Stimulated activated CD8-positive, alpha-beta memory T cell treated with anti-CD3 and anti-CD28 coated beads, Interleukin-15, amount 100 ng/mL, for 48 hours (primary cell): ENCODE measurements at regions not wholly inside any gene's neighbourhood (a gene's known extent, or its start where the extent isn't known, plus 50 kb on each side); places are given as distances from the start of the nearest gene placed in this dataset.

ENCODE experiments used
- DNase-seq, 2 donors: peaks; one replicate each; pipeline ENCODE4 v3.0.0-alpha.2; 2020; ENCODE audit warnings: low read depth in 2 of 2

GRCh38 chr9:19732441-19732951 lies 56.3 kb downstream of the SLC24A2 start:
- no peak for DNase-seq

DNA sequence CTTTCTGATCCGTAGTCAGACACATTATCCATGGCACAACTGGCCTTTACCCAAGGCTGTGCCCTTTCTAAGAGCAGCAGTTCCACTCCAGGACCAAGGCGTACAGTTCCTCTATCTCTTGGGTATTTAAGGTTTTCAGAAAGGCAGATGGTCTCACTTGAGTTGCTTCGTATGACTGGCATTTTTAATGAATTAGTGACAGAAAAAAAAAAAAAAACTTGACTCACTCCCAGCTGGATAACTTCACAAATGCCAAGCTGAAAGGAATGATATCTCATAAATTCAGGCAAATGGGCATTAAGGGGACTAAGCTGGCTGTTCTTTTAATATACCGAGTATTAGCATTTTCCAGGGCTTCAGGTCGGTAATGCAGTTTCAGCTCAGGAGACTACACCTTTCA lies 60.7 kb downstream of the SLC24A2 start:
- DNase-seq, result no peak

DNA sequence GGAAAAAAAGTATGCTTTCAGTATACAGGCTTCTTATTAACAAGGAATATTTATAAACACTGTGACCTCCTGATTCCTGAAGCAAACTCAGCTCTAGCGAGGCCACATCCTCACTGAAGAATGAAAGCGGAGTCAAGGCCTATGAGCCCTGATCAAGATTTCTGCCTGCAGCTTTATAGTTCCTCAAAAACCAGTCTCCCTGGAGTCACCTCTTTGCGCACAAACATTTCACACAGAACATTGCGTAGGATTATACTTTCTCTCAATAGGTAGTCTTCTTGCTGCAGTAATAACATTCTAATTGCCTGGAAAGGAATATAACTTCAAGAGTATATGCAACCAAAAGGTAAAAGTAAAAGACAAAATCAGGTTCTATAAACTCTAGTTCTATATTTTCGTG lies 62.9 kb downstream of the SLC24A2 start:
- DNase-seq, result no peak

GRCh38 chr9:19720377-19720776 lies 68.5 kb downstream of the SLC24A2 start:
- no peak for DNase-seq

- no peak for DNase-seq
Observed at GRCh38 chr9:19703702-19704101, 85.1 kb downstream of the SLC24A2 start.

GRCh38 chr9:19701991-19702390 lies 86.8 kb downstream of the SLC24A2 start:
- no peak for DNase-seq

GRCh38 chr9:19701274-19701673 lies 87.6 kb downstream of the SLC24A2 start:
- DNase-seq, result no peak

GRCh38 chr9:19700699-19701098 lies 88.1 kb downstream of the SLC24A2 start:
- no peak for DNase-seq

GRCh38 chr9:19699756-19700155 lies 89.1 kb downstream of the SLC24A2 start:
- DNase-seq, result no peak

- DNase-seq, result no peak
Observed at GRCh38 chr9:19698960-19699359, 89.9 kb downstream of the SLC24A2 start.

DNA sequence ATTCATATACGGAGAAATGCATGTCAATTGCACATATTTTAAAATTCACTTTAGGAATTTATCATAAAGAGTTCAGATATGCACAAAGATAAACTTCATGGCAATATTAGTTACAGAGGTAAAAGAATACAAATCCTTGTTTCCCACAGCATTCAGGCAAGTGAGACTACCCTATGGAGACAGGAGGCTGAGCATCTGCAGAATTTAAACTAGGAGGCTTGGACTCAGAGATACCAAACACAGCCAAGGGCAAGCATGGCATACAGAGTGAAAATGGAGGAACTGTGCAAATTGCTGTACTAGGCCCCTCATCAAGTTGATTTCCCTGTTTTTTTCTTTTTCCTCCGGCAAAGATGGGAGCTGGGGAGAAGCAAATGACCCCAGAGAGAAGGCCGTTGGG lies 94.2 kb downstream of the SLC24A2 start:
- no peak for DNase-seq

DNA sequence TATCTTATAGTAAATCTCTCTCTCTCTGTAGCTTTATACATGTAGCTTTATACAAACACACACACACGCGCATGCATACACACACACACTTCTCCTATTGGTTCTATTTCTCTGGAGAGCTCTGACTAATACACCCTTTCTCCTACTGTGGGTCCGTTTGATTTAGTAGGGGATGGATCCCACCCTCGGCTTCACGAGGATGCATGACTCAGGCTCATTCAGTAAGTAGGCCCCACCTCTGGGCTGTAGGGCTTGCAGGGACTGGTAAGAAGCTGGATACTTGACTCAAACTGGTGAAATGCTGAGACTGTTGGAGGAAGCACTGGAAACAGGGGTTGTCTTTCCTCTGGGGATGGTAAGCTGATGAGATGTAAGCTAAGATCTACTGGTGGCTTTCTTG lies 98.7 kb downstream of the SLC24A2 start:
- DNase-seq, result no peak

GRCh38 chr9:19689328-19690101 lies 99.3 kb downstream of the SLC24A2 start:
- DNase-seq, result no peak

DNA sequence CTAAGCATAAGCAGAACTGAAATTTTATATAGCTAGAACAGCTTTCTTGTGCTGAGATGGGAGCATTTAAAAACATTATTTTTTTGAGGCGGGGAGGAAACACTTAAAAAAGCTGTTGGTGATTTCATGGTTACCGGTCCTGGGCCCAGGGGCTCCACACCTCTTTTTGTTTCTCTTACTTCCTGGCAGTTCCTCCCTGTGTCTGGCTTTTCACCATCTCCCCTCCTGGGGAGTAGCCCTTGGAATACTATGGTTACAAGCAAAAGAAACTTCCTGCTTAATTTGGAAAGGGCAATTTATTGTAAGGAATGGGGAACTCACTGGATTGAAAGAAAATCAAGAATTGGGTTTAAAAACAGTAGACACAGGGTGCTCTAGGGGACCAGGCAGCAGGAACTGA lies 105.1 kb downstream of the SLC24A2 start:
- DNase-seq, result no peak

- DNase-seq, result no peak
Observed at GRCh38 chr9:19682397-19682796, 106.4 kb downstream of the SLC24A2 start.

DNA sequence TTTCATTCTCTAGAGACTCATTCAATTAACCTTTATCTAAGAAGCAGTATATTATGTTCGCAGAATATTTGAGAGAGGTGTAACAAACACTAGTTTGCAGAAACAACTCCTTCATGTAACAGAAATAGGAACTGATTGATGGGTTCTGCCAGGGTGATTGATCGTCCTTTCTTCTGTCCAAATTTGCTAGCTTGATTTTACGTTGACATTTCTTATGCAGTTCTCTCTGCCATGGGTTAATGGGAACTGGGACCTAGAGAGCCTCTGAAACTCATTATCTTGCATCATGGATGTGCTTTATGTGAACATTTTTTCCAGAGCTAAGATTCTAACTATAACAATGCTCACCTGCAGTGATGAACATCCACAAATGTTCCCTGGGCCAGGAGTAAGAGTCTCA lies 107.0 kb downstream of the SLC24A2 start:
- no peak for DNase-seq

DNA sequence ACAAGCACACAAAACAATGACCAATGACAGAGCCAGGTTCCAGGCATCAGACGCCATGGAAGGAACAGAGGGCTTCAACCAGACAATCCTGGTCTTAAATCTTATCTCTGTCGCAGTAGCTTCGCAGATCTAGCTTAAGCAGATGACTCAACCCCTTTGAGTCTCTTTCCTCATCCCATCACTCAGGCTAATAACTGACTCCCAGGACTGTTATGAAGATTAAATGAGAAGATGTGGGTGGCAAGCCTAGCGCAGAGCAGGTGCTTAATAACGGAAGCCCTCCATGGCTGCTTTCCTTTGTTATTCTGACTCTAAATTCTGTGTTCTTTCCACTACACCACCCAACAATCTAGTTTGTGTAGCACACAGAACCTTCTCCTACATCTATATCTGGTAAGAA lies 110.9 kb downstream of the SLC24A2 start:
- DNase-seq, result no peak

DNA sequence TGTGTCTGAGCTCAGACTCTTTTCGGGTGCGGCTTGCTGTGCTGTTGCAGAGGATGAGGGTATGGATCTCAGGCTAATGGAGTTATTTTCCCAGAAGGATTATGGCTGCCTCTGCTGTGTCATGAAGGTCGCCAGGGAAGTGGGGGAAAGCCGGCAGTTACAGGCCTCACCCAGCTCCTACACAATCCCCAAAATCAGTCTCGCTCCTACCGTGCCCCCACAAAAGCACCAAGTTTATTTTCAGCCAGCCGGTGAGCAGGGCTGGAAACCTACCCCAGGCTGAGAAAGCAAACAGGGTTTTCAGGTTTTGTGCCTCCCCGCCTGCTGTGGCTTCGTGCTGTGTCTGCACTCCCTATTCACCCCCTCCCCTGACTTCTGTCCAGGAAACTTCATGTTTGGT lies 113.3 kb downstream of the SLC24A2 start:
- DNase-seq, result no peak

- no peak for DNase-seq
Observed at GRCh38 chr9:19666575-19666974, 122.3 kb downstream of the SLC24A2 start.

DNA sequence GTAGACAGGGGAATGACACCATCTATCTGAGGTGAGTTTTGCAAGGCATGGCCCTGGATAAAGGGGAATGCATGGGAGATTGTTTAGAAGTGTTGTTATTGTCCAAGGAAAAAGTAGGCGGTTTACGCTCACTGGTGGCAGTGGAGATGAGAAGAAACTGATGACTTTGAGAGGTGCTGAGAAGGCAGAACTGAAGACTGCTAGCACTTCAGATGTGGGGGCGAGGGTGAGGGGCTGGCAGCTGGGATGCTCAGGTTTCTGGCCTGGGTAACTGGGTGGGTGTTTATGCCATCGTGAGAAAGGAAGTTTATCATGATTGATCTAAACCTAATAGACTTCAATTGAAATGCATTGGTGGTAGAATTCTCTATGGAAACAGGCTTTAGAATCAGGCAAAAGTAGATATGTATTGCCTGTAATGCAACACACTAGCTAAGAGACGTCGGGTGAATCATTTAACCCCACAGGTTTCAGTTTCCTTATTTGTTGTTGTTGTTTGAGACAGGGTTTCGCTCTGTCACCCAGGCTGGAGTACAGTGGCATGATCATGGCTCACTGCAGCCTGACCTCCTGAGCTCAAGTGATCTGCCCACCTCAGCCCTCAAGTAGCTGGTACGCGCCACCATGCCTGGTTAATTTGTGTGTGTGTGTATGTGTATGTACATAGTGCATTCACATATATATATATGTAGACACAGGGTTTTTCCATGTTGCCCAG lies 123.5 kb downstream of the SLC24A2 start:
- peak in 1 of 2 donors; percentile 3 for DNase-seq

DNA sequence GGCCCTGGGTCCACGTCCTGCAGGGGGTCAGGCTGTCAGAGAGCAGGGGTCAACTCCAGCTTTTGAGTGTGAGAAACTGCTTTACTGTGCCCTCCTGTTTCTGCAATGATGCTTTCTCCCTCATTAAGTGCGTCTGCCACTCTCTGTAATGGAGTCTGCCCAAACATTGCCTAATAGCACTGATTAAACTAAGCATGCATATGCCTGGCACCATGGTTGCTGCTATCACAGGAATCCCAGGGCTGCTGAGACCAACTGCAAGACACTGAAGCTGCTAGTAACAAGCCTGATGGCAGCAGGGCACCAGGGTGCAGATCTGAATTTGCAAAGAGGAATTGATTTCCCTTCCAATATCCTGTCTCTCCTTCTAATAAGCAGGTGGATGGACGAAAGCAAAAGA lies 125.3 kb downstream of the SLC24A2 start:
- no peak for DNase-seq

- DNase-seq, result no peak
Observed at GRCh38 chr9:19662213-19662612, 126.6 kb downstream of the SLC24A2 start.

DNA sequence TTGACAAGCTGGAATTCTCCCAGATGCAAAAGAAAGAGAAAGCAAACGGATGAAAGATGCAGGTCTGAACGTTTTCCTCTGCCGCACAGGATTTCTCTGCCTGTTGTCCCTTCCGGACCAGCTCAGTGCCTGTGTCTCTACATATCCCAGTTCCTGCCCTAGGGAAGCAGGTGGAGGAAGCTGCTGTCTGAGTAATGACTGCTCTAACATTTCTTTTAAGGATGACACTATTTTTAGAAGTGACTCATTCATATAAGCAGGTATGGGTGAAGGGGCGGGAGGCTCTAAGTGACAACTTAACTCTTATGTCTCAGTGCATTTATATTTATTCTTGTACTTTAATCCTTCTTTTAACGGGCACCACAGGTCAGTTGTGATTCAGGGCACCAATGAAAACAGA lies 128.8 kb downstream of the SLC24A2 start:
- no peak for DNase-seq
